HG02610 (cell line): ENCODE measurements at regions not wholly inside any gene's neighbourhood (a gene's known extent, or its start where the extent isn't known, plus 50 kb on each side); places are given as distances from the start of the nearest gene placed in this dataset.
"Not testable (repeated sequence)": the region's sequence is repeated elsewhere in the genome, so short reads cannot be mapped to it uniquely, and the experiment has no call there.

Experiments used
- ATAC-seq: cut with Tn5 transposase; IDR thresholded peaks from one replicate; pipeline ENCODE4 v1.9.1; 2021; ENCODE audit warnings: mild to moderate bottlenecking, moderate library complexity; ENCODE audit not compliant: unreplicated experiment

DNA sequence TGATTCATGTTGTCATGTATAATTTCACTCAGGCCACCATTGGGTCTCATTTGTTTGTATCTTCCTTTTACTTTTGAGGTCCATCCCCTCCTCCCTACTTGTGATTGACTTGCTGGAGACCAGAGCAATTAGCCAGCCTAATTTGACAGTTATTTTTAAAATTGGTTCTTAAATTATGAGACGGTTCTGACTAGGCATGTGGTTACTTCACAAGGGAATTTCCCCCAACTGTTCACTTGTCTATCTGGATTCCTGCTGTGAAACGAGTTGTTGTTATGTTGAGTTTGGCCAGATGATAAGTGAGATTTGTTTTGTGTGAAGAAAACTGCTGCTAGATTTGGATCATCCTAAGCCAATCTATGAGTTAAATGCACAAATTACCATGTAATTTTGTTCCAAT, 359.1 kb downstream of the BARHL2 start:
- ATAC-seq, result peak; percentile 69

DNA sequence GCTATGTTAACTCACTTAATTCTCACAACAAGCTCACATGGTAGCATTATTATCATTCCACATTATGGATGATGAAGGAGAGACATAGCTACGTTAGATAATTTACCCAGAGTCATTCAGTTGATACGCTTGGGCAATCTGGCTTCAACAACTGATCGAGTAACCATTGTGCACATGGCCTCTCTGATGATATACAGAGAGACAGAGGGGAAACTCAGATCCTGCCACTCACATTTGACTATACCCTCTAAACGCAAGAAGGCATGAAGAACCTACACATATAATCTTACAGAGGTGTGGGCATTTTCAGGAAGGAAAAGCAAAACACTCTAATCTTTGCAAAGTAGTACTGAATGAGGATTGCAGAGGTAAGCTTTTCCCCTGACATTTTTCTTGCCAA, 360.1 kb downstream of the BARHL2 start:
- no peak for ATAC-seq

DNA sequence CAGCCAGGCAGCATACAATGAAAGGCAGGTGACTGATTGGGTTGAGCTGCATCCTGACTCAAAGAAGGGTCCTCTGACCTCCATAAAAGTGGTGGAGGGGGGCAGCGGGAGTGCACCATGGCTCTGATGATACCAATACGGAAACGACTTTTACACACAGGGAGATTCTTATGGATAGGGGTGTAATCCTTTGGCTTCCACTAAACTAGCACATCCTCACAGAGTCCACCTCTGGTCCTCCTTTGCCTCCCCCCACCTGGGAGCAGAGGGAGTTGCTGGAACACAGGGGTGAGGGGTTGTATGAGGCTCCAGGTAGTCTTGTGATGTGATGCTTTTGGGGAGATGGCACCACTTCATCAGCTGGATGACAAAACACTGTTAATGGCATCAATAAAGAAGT, 361.0 kb downstream of the BARHL2 start:
- no peak for ATAC-seq

DNA sequence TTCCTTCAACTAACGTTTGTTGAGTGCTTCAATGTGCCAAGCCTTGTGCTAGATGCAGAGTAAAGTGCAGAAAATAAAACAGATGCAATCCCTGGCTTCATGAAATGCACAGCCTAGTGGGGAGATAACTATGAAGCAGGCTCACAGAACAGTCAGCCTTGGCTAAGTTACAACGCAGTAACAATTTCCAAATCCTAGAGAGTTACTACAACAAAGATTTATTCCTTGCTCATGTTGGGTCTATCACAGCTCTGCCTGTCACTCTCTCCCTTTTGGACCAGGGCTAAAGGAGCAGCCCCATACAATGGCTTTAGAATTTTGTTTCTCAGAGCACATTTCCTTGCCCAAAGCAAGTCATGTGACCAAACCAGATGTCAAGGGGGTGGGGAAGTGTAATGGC, 359.8 kb downstream of the ZNF326 start:
- ATAC-seq, result no peak

DNA sequence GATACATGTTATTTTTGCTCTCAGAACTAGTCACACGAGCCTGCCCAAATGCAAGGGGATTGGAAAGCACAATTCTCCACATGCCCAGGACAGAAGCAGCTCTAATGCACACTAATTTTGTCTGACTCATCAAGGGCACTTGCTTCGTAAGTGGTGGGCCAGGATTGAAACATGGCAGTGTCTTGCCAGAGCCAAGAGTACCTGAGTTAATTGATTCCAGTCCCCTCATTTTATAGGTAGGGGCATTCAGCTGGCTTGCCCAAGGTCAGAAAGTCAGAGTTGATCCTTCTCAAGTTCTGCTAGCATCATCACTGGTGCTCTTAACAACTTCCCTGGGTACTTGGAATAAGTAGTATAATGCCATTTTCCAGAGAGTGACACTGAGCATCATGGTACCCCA, 356.1 kb downstream of the ZNF326 start:
- ATAC-seq, result no peak

DNA sequence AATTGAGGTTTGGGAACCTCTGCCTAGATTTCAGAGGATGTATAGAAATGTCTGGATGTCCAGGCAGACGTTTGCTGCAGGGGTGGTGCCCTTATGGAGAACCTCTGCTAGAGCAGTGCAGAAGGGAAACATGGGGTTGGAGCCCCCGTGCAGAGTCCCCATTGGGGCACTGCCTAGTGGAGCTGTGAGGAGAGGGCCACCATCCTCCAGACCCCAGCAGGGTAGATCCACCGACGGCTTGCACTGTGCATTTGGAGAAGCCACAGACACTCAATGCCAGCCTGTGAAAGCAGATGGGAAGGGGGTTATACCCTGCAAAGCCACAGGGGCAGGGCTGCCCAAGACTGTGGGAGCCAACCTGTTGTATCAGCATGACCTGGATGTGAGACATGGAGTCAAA, 354.6 kb downstream of the ZNF326 start:
- ATAC-seq, result no peak

DNA sequence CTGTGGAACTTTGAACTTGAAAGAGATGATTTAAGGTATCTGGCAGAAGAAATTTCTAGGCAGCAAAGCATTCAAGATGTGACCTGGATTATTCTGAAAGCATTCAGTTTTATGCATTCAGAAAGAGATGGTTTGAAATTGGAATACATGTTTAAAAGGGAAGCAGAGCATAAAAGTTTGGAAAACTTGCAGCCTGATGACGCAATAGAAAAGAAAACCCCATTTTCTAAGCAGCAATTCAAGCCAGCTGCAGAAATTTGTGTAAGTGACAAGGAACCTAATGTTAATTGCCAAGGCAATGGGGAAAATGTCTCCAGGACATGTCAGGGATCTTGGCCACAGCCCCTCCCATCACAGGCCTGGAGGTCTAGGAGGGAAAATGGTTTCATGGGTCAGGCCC, 354.0 kb downstream of the ZNF326 start:
- no peak for ATAC-seq

DNA sequence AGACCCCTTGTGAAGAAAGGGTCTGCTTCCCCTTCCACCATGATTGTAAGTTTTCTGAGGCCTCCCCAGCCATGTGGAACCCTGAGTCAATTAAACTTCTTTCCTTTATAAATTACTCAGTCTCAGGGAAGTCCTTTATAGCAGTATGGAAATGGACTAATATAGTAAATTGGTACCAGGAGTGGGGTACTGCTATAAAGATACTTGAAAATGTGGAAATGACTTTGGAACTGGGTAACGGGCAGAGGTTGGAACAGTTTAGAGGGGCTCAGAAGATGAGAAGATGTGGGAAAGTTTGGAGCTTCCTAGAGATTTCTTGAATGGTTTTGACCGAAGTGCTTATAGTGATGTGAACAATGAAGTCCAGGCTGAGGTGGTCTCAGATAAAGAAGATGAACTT, 353.5 kb downstream of the ZNF326 start:
- ATAC-seq, result not testable (repeated sequence)

DNA sequence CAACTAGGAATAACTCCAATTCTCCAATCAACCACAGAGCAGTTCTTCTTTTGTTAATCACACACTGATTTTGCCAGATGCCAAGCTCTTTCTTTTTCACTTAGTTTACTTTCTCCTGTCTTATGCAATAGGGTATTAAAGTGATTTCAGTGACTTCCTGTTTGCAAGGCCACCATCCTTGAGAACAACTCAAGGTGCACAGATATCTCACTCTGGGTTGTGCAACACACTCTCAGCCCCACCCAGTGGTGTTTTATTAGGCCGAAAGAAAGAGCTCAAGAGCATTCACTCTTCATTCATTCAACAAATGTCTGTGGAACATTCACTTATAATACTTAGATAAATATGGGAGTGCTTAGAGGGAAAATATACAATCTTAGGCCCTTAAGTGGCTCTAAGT, 352.5 kb downstream of the ZNF326 start:
- no peak for ATAC-seq

DNA sequence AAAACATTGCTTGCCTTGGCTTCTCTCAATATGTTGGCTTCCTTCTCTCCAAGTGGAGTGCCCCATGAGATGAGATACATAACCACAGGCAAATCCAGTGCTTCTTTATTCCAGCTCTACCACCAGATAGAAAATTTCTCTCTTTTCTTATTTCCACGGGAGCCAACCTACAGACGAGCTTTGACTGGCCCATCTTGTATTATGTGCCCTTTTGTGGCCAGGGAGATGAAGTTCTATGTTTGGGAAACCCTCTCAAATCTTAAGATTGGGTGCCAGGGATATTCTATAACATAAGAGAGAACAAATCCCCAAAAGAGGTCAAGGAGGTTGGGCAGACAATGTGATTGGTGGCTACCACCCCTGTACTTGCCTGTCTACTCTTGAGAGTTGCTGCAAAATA, 351.8 kb downstream of the ZNF326 start:
- no peak for ATAC-seq

DNA sequence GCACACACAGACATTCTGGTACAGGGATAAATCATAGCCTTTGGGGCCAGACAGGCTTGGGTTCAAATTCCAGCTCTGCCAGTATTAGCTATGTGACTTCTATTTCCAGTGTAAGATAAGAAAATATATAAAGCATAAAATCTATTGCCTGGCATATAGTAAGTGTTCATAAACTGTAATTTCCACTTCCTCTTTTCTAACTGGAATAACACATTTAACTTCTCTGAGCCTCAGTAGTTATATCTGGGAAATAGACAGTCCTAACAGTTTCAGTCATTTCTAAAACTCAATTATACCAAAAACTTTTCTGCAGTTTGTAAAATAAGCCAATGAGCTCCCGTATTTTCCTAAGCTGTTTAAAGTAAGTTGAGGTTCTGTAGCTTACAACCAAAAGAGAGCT, 351.4 kb downstream of the ZNF326 start:
- no peak for ATAC-seq

DNA sequence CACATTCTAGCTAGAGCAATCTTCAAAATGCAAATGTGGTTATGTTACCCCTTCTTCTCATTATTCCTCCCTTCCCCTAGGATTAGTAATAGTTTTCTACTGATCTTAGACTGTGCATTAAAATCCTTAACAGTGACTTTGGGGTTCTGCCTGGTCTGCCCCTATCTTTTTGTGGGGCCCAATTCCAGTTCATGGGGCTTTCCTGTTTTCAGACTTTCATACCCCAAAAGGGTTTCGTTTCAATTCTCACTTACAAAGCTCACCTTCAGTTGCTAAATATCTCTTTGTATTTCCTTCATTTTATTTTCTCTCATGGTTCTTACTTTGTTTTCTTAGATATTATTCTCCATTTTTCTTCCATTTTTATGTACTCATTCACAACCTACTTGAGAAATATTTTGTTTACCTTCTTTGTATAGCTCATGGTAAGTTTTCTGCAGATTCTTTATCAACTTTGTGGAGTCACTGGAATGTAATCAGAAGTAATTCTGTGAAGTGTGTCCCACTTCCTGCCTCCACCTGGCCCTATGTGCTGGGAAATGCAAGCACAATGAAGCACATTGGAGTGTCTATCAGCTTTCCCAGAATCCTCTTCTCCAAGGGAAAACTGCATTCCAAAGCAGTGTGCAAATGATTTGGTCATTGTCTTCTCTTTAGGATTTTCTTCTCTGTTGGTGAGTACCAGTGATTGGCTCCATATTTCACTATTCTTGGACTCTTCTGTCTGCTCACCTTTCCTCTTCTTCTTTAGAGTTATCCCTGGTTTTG, 350.2 kb downstream of the ZNF326 start:
- ATAC-seq, result no peak

DNA sequence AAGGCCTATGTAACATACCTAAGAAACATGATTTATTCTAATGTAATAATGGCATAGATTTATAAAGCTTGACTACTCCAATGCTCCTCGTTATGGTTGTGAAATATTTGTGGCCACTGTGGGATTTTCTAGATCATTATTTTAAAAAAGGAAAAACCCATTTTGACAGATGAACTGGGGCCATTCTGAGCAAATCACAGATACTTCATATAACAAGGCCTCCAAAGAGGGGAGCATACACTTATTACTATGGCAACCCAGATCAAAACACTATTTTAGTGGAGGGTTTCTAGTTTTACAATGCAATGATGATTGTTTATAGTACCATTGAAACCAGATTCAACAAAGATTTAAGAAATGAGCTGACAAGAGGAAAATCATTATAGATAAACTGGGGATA, 346.6 kb downstream of the ZNF326 start:
- no peak for ATAC-seq

DNA sequence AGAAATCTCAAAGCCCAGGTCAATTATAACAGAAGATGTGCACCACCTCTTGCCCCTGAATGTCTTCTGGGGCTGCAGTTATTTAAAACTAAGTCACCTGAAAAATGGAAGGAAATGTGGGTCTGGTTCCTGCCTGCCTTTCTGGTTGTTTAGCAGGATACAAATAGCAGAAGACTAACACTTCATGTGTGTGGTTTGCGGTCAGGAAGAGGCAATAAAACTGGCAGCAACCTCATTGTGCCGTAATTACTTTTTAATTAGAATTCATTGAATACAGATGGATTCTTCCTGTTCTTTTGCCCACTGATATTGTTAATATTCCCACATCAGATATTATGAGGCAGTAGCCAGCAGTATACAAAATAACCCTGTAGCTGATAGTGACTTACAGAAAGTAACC, 345.7 kb downstream of the ZNF326 start:
- no peak for ATAC-seq

DNA sequence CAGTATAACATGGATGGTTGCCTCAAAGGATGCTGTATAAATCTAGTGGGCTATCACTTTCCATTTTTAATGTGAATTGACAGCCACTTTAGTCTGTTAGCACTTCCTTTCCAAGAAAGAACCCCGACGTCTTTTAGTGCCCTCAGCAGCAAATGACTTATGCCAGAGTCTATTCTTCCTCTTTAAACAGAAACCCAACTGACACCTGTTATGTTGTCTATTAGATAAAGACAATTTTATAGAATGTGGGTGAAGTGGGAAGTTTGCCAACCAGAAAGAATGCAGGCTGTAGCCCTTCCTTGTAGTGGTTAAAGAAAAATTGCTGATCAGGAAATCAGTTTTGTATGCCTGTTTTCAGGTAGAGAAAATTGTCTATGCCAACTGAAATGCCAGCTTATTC, 344.9 kb downstream of the ZNF326 start:
- no peak for ATAC-seq

DNA sequence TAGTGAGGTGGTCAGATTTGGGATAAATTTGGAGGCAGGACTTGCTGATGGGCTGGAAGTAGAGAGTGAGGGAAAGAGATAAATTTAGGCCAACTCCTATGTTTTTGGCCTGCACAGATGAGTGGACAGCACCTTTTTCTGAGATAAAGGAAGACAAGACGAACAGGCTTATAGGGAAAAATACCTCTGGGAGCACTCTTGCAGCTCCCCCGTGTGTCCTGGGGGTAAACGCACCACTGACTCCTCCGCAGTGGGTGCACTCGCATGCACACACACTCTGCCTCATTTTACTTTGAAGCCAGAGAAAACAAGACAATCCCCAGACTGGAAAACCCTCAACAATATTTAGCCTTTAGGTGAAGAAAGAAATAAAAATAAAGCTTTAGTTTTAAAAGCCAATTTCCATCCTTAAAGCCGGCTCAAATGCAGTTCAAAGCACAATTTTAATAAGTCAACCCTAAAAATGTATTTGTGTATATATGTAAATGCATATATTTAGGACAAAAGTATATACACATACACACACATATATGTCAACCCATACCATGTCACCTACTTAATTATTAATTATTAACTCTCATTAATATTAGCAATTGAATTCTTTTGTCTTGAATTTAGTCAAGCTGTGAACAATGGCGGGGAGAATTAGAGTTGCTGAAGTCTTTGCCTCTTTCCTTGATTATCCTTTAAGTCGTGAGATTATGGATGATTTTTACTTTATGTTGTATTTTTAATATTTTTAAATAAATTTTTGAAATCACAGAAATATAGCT, 341.8 kb downstream of the ZNF326 start:
- no peak for ATAC-seq

DNA sequence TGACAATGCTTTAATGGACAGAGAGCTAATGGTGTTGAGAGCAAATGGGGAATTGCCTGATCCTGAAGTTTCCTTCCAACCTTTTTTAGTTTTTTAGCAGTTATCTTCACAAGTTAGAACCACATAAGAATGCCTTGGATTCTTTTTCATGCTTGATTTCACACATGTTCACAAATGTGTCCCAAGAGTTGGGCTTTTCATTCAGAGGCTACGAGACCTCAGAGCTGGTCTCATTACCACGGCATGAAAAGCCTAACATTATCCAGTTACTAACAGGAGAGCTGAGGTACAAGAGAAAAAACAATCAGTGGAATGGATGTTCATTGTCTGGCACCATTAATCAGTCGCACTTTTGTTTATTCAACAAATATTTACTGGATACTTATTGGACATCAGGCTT, 340.6 kb downstream of the ZNF326 start:
- no peak for ATAC-seq

DNA sequence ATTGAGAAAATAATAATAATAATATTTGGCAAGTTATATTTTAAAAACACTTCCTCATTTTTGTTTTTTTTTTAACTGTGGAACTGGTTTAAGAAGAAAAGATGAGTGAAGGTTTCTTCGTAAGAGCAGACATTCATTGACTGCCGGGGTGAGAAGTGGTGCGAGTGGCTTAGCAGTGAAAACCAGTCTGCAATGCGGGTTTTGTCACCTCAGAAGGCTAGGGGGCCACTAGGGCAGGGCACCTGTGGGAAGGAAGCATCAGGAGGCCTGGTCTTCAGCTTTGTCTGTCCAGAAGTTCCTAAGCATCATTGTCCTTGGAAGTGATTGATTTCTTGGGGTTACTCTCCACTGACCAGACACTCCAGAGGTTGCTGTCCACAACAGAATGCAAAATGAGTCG, 339.2 kb downstream of the ZNF326 start:
- no peak for ATAC-seq

DNA sequence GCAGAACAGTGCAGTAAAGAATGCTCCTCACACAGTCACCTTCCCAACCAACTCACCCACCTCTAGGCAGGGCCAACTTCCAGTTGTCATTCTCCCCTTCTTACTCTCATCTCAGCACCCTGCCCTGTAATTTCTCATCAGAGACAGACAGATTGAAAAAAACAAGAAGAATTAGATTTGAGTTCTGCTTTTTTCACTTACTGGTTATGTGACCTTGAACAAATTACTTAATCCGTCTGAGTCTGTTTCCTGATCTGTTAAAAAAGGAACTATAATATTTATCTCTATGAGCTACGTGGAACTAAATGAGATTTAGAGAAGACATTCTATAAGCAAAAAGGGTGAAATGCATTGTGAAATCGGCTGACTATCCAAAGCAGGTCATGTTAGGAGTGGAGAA, 330.3 kb downstream of the ZNF326 start:
- ATAC-seq, result no peak

DNA sequence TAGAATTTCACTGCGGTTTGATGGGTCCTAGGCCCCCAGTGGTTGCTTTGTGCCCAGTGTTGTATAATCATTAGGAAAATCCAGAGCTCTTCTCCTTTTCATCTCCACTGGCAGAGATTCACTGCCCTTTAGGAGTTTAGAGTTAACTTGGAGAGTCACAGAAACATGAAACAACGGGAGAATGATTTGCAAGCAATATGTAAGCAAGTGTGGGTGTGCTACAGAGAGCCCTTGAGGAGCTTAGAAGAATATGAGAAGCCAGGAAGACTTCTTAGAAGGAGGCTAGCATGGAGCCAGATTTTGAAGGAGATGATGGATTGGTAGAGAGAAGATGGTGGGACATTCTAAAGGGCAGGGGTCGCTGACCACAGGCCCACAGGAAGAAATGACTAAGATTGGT, 327.3 kb downstream of the ZNF326 start:
- ATAC-seq, result no peak

DNA sequence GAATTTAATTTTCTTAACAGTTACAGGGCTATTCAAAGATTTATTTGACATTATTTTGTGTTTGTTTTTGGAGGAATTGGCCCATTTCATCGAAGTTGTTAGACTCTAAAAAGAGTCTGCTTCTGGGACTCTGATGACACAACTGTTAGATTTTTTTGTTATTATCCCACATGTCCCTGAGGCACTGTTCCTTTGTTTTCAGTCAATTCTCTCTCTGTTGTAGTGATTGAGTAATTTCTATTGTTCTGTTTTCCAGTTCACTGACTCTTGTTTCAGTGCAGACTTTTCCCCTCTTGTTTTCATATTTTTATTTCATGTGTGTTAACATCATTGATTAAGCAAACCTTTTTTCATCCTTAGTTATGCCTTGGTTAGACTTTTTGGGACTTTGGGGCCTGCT, 325.0 kb downstream of the ZNF326 start:
- ATAC-seq, result no peak

DNA sequence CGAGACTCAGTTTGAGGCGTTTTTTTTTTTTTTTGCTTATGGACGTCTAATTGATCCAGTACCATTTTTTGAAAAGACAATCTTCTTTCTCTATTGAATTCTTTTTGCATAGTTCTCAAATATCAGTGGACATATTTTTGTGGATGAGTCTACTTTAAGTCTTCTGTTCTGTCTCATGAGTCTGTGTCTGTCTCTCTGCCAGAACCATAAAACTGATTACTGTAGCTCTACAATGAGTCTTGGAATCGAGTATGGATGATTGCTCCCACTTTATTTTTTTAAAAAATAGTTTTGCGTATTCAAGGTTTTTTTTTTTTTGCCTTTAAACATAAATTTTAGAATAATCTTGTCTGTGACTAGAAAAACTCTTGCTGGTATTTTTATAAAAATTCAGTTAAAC, 323.5 kb downstream of the ZNF326 start:
- no peak for ATAC-seq

DNA sequence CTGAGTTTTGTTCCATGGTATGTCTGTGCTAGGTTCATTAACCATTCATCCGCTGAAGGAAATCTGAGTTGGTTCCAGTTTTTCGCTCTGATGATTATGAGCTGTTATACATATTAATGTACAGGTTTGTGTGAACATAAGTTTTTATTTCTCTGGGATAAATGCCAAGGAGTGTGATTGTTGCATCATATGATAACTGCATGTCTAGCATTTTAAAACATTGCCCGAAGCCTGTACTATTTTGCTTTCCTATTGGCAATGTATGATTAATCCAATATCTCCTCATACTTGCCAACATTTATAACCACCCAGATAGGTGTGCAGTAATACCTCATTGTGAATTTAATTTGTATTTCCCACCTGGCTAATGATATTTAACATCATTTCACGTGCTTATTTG, 322.7 kb downstream of the ZNF326 start:
- ATAC-seq, result no peak
